ENCODE measurements at regions not wholly inside any gene's neighbourhood (a gene's known extent, or its start where the extent isn't known, plus 50 kb on each side); places are given as distances from the start of the nearest gene placed in this dataset.

DNA sequence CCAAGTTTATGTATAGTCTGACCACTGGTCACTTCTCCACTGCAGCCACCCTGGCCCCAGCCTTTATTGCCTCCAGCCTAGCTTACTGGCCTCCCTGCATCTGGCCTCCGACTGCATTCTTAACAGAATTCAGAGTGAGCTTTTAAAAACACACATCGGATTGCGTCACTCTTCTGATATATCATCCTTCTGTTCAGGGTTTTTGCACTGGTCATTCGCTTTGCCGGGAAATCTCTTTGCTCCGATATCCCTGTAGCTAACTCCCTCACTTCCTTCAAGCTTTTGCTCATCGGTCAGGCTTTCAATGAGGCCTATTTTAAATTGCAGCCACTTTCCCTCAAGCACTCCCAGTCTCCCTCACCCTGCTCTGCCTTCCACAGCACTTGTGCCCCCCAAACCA lies 101.6 kb upstream of the DLX2 start:
- no peak for DNase-seq (ENCODE audit: low read depth, low spot score)

DNA sequence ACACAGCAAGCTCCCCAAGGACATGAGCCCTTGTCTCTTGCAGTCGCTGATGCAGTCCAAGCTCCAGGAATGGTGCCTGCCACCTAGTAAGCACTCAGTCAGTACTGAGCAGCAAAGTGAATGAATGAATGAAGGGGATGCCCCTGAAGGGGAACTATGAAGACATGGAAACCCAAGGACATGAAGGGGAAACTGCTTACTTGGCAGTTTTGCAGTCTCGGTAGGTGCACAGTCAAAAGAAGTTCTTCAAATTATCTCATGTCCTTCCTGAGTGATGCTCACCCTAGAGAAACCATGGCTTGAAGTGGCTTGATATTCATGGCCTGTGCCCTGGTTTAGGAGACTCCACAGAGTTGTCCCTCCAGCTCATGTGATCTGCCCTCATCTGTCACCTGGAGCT lies 102.1 kb upstream of the DLX2 start:
- no peak for DNase-seq (ENCODE audit: low read depth, low spot score)

- no peak for DNase-seq (ENCODE audit: low read depth, low spot score)
These were observed 102.6 kb upstream of the DLX2 start for GRCh38 chr2:172205292-172205691.

- DNase-seq (ENCODE audit: low read depth, low spot score) = no peak
These were observed 105.2 kb upstream of the DLX2 start for GRCh38 chr2:172207911-172208310.

GRCh38 chr2:172208791-172209325 lies 106.2 kb upstream of the DLX2 start:
- DNase-seq (ENCODE audit: low read depth, low spot score) = no peak

GRCh38 chr2:172210599-172210998 lies 107.9 kb upstream of the DLX2 start:
- DNase-seq (ENCODE audit: low read depth, low spot score) = no peak

- DNase-seq (ENCODE audit: low read depth, low spot score) = no peak
These were observed 108.8 kb upstream of the DLX2 start for GRCh38 chr2:172211512-172211911.

- DNase-seq (ENCODE audit: low read depth, low spot score) = no peak
These were observed 110.6 kb upstream of the DLX2 start for GRCh38 chr2:172213116-172213860.

GRCh38 chr2:172214252-172214651 lies 111.6 kb upstream of the DLX2 start:
- no peak for DNase-seq (ENCODE audit: low read depth, low spot score)

DNA sequence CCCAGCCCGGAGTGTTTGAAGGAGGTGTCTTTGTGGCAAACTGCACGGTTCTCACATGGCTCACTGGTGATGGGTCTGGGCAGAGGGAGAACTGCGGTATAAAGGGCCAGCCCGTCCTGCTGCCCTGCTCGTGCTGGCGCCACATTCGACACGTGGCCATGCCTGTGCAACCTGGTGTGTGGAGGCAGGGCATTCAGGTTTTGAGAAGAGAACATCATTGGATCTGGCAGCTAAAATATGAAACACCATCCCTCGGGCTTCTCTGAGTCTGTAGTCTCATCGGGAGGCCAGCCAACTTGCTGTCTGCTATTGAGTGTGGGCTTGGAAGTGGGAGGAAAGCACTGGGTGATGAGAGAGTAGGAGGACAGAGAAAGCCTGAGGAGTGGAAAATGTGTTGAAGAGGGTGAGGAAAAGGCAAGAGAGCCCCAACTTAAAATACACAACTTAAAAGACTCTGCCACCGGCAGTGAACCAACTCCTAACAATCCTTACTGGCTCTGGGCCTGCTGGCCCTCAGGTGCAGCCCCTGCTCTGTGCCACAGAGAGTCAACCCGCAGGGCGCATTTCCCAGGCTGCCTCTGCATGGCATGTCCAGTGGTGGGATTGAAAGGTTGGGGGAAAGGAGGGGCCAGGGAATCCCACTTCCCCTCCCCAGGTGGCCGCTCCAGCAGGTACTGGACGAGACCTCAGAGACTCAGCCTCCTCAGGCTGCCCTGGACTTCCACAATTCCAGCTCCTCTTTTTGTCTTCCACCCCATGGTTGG lies 112.7 kb upstream of the DLX2 start:
- no peak for DNase-seq (ENCODE audit: low read depth, low spot score)

DNA sequence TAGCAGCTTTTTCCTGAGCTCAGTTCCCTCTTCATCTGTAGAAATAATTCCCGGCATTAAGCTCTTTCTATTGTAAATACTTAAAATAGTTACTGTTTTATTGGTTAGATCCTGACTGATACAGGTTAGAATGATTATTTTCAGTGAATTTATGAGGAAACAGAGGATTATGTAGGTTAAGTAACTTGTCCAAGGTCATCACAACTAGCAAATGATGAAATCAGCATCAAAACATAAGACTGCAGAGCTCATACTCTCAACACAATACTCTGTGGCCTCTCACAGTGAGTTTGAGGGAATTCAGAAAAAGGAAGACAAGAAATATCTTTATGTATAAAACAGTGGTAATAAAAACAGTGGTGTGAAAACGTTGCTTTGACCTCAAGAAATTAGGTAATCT lies 113.2 kb upstream of the DLX2 start:
- DNase-seq (ENCODE audit: low read depth, low spot score) = no peak

- DNase-seq (ENCODE audit: low read depth, low spot score) = no peak
These were observed 113.8 kb upstream of the DLX2 start for GRCh38 chr2:172216477-172216876.

- no peak for DNase-seq (ENCODE audit: low read depth, low spot score)
These were observed 116.5 kb upstream of the DLX2 start for GRCh38 chr2:172219201-172219600.

GRCh38 chr2:172220121-172220520 lies 117.4 kb upstream of the DLX2 start:
- no peak for DNase-seq (ENCODE audit: low read depth, low spot score)

DNA sequence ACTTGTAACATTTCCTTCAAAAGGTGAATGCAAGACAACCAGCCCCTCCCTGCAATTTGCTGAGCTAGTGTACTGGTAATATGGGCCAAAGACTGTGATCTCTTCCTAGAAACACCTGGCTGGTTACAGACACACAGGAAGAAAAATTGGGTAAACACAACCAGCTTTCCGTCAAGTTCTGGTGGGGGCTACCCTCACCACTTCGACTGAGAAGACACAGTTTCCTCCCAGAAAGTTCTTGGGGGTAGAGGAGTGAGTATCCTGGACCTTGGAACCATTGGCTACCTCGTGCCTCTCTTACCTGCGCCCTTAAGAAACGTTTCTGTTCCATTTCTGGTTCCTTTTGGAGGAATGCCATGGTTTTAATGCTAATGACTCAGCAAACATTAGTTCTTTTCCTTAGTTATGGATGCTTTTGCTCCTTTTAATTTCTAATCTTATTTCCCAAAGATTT lies 120.9 kb upstream of the DLX2 start:
- no peak for DNase-seq (ENCODE audit: low read depth, low spot score)

DNA sequence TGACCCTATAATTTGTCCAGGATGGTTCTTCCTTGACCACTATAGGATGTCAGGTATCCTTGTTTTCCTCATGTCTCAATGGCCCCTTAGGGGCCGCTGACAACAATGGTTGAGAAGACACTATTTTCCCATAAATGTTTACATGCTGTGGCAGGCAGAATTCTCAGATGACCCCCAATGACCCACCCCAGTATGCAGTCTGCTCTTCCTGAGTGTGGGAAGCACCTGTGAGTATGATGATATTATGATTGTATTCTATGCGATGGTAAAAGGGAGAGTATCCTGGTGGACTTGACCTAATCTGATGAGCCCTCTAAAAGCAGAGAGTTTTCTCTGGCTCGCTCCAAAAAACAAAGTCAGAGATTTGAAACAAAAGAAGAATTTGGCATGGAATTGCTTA lies 123.1 kb upstream of the DLX2 start:
- no peak for DNase-seq (ENCODE audit: low read depth, low spot score)

- DNase-seq (ENCODE audit: low read depth, low spot score) = no peak
These were observed 123.8 kb upstream of the DLX2 start for GRCh38 chr2:172226244-172227061.

DNA sequence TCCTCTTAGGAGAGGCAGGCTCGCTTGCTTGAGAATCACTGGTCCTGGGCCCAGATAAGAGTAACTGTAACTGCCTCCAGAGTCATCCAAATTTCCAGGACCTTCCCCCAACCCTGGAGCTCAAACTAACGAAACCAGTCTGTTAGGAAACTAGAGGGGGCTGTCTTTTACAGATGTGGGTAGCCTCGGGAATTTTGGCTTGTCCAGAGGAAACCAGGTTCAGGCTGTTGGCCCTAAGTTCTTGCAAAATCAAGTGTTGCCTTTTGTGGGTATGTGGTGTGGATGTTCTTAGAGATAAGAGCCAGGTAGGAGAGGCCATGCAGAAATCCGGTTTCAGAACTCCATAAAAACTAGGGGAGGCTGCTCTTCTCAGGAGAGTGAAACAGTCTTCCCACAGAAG lies 125.0 kb upstream of the DLX2 start:
- DNase-seq (ENCODE audit: low read depth, low spot score) = no peak

DNA sequence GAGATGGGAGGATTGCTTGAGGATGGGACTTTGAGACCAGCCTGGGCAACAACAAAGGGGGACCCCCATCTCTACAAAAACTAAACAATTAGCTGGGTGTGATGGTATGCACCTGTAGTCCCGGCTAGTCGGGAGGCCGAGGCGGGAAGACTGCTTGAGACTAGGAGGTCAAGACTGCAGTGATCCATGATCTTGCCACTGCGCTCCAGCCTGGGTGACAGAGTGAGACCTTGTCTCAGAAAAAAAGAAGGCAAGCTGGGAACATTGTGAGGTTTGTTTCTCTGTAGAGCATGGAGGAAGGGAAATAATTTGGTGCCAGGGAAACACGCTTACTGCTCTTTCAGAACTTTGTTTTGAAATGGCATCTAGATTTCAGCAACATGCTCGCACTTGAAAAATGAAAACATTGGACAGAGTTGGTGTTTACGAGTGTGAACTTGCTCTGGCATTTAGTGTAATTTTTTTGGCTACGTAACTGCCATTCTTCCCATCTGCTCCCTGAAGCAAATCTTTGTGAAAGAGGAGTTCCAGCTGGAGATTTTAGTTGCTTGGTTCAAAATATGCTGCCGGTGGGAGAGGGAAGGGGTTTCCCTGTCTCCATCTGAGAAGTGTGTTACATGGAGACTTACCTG lies 125.6 kb upstream of the DLX2 start:
- DNase-seq (ENCODE audit: low read depth, low spot score) = no peak

GRCh38 chr2:172229125-172229524 lies 126.4 kb upstream of the DLX2 start:
- no peak for DNase-seq (ENCODE audit: low read depth, low spot score)

- DNase-seq (ENCODE audit: low read depth, low spot score) = no peak
These were observed 127.7 kb upstream of the DLX2 start for GRCh38 chr2:172230332-172230888.
